GM18870 (cell line): ENCODE measurements at regions not wholly inside any gene's neighbourhood (a gene's known extent, or its start where the extent isn't known, plus 50 kb on each side); places are given as distances from the start of the nearest gene placed in this dataset.
"Not testable (repeated sequence)": the region's sequence is repeated elsewhere in the genome, so short reads cannot be mapped to it uniquely, and the experiment has no call there.

Source experiments
- ATAC-seq: cut with Tn5 transposase; IDR thresholded peaks from one replicate; pipeline ENCODE4 v1.9.1; 2021; ENCODE audit warnings: moderate library complexity; ENCODE audit not compliant: unreplicated experiment

- no peak for ATAC-seq
Observed at GRCh38 chr21:28220680-28221079, 772.0 kb downstream of the LTN1 start.

- no peak for ATAC-seq
Observed at GRCh38 chr21:28216976-28217523, 775.6 kb downstream of the LTN1 start.

- ATAC-seq: no peak
Observed at GRCh38 chr21:28215214-28215954, 777.3 kb downstream of the LTN1 start.

- no peak for ATAC-seq
Observed at GRCh38 chr21:28214786-28215185, 777.9 kb downstream of the LTN1 start.

DNA sequence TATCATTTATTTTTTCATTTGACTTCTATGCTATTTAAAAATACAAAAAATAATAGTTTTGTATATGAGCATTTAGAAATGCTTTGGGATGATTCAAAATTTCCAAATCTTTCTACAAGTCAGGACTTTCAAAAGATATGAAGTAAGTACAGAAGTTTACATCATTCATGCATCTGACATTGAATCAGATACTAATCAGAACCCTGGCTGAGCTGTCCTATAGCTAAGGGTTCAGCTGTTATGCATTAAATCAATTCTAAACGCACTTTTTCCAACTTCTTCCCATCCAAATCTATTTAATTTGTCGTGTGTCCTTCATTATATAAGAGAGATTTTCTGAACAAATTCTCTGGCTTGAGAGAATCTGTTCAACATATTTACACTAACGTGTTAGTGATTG, 779.4 kb downstream of the LTN1 start:
- no peak for ATAC-seq

DNA sequence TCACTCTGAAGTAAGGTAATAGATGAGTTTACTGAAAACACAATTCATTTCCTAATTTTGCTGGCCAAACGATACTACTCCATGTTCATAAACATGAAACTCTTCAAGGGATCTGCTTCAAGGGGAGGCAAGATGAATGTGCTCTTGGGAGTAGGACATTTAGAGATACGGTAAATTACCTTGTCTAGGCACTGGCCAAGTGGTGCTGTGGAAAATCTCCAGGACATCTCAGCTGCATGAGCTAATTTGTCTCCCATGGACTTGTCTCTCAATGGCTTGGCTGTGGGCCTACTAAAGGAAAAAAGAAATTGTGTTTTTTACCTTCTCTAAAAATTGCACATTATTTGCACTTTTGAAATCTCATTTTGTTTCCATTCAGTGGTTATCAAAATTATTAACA, 780.6 kb downstream of the LTN1 start:
- ATAC-seq: no peak

- no peak for ATAC-seq
Observed at GRCh38 chr21:28207436-28208173, 785.1 kb downstream of the LTN1 start.

- no peak for ATAC-seq
Observed at GRCh38 chr21:28200726-28201125, 792.0 kb downstream of the LTN1 start.

GRCh38 chr21:28196981-28197380, 795.7 kb downstream of the LTN1 start:
- ATAC-seq: no peak

GRCh38 chr21:28193189-28193588, 799.5 kb downstream of the LTN1 start:
- no peak for ATAC-seq

DNA sequence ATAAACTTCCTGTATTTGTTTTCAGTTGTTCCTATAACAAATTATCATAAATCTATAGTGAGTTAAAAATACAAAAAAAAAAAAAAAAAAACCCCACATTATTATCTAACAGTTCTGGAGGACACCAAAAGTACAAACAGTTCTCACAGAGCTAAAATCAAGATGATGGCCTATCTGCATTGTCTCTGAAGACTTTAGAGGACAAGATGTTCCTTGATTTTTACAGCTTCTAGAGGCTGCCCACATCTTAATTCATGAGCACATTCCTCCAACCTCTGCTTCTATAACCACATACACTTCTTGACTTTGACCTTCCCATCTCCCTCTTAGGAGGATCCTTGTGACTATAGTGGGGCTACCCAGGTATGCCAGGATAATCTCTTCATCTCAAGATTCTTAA, 806.1 kb downstream of the LTN1 start:
- no peak for ATAC-seq

- no peak for ATAC-seq
Observed at GRCh38 chr21:28181730-28182129, 810.9 kb downstream of the LTN1 start.

- ATAC-seq: no peak
Observed at GRCh38 chr21:28179136-28179535, 813.5 kb downstream of the LTN1 start.

DNA sequence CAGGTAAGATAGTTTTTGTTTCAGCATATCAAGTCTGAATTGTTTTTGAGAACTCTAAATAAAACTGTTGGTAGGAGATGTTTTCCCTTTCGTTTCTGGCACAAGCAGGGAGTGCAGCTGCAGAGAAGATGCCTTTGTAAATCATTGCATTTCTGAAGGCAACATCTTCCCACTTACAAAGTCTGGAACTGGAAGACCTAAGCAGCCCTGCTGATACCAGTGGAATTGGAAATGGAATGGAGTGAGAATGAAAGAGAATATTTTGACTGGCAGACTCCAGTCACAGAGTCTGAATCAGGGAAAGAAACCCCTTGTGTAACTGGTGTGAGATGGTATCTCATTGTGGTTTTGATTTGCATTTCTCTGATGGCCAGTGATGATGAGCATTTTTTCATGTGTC, 815.6 kb downstream of the LTN1 start:
- peak; percentile 64 for ATAC-seq

- no peak for ATAC-seq
Observed at GRCh38 chr21:28174701-28175100, 818.0 kb downstream of the LTN1 start.

DNA sequence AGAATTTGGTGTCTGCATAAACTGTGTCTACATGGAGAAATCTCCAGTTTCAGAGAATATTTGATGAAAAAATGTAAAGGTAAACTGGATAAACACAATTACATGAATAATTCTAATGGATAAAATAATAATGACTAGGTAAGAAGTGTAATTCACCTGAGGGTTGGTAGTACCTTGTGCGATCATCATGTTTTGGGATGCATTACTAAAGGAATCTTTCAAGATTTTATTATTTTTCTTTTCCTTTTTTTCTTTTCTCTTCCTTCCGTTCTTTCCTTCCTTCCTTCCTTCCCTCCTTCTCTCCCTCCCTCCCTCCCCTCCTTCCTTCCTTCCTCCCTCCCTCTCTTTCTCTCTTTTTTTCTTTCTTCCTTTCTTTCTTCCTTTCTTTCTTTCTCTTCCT, 818.7 kb downstream of the LTN1 start:
- ATAC-seq: no peak

GRCh38 chr21:28172376-28172775, 820.3 kb downstream of the LTN1 start:
- ATAC-seq: no peak

DNA sequence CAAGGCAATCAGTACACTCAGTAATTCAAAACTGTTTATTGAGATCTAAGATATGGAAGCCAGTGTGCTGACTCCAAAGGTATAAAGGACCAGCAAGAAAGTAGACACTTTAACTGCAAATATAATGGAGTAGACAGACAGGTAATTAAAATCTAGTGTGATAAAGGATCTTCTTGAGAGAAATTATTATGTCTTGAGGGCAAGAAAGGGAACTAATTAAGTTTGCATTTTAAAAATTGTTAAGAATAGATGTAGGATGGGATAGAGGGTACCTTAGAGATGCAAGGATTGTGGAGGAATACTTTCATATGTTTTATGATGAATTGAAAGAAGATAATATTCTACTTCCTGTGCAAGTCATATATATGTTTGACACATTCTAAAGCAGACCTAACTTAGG, 825.3 kb downstream of the LTN1 start:
- no peak for ATAC-seq

DNA sequence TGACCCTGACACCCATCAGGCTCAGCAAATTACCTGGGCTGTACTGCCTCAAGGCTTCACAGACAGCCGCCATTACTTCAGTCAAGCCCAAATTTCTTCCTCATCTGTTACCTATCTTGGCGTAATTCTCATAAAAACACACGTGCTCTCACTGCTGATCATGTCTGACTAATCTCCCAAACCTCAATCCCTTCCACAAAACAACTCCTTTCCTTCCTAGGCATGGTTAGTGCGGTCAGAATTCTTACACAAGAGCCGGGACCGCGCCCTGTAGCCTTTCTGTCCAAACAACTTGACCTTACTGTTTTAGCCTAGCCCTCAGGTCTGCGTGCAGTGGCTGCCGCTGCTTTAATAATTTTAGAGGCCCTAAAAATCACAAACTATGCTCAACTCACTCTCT, 828.2 kb downstream of the LTN1 start:
- ATAC-seq: not testable (repeated sequence)

- ATAC-seq: not testable (repeated sequence)
Observed at GRCh38 chr21:28162052-28162451, 830.6 kb downstream of the LTN1 start.

DNA sequence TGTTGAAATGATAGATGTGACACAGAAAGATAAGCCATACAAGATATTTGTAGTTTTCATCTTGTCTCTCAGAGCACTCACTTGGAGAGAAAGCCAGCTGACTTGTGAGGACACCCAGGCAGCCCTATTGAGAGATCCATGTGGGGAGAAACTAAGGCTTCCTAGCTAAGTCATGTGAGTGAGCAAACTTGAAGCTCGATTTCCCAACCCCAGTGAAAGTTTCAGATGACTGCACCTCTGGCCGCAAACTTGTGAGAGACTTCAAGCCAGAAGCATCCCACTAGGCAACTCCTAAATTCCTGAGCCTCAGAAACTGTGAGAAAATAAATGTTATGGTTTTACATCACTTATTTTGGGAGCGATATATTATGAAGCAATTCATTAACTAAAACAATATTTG, 832.3 kb downstream of the LTN1 start:
- ATAC-seq: no peak

DNA sequence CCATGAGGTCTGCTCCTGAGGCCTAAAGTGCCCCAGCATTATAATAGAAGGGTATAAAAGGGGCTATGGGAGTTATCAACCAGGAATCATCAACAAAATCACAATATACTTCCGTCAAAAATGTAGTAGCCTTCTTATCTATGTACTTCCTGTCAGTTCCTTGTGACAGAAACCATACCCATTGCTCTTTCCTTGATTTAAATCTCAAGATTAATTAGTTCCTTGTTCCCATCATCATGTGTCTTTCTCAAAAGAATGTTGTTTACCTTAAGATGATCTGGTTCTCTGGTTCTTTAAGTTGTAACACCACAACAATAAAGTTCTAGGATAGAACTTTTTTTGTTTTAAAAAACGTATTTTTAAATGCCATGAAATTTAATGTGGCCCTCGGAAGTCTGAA, 833.3 kb downstream of the LTN1 start:
- no peak for ATAC-seq
